ENCODE measurements at regions not wholly inside any gene's neighbourhood (a gene's known extent, or its start where the extent isn't known, plus 50 kb on each side); places are given as distances from the start of the nearest gene placed in this dataset.
"Not testable (repeated sequence)": the region's sequence is repeated elsewhere in the genome, so short reads cannot be mapped to it uniquely, and the experiment has no call there.

GRCh38 chr7:53611043-53611442 is 575.6 kb downstream of the POM121L12 start:
- Histone ChIP-seq H3K9me3 (ENCODE audit: insufficient read depth, low read depth, low read length) (no peaks in the 10 kb centered on the region), H3K4me1 (ENCODE audit: insufficient read depth, low read length, poor library complexity, severe bottlenecking) (no peaks in the 10 kb centered on the region), H3F3A (ENCODE audit: low read depth) (no peaks in the 10 kb centered on the region), H4K20me1 (ENCODE audit: insufficient read depth, low read length, poor library complexity, severe bottlenecking) (no peaks in the 10 kb centered on the region), H3K27me3 (ENCODE audit: insufficient read depth, low read length, poor library complexity, severe bottlenecking) (no peaks in the 10 kb centered on the region), H2AFZ (ENCODE audit: low read length) (no peak overlapping the region), H3K36me3 (ENCODE audit: insufficient read depth, low read length) (no peaks in the 10 kb centered on the region), H3K79me2 (ENCODE audit: insufficient read depth, low read length) (no peaks in the 10 kb centered on the region), H3K4me2 (ENCODE audit: low read depth, low read length, poor library complexity, severe bottlenecking) (no peak overlapping the region), H3K9ac (ENCODE audit: low read depth, low read length, poor library complexity, severe bottlenecking) (no peak overlapping the region), H3K4me3 (ENCODE audit: low read length, poor library complexity, severe bottlenecking) (no peak overlapping the region), H3K9me2 (replicated peaks; ENCODE audit: low read depth, low read length) (no peaks in the 10 kb centered on the region)
- TF ChIP-seq CTCF (conservative IDR thresholded peaks at IDR 0.05; ENCODE audit: low read length) (no peak), EZH2phosphoT487 (IDR thresholded peaks at IDR 0.05; ENCODE audit: borderline replicate concordance) (no peak)

- Histone ChIP-seq H3K36me3 (ENCODE audit: insufficient read depth, low read length) (no peaks in the 10 kb centered on the region), H4K20me1 (ENCODE audit: insufficient read depth, low read length, poor library complexity, severe bottlenecking) (no peaks in the 10 kb centered on the region), H3K4me2 (ENCODE audit: low read depth, low read length, poor library complexity, severe bottlenecking) (no peak overlapping the region), H2AFZ (ENCODE audit: low read length) (no peak overlapping the region), H3F3A (ENCODE audit: low read depth) (no peaks in the 10 kb centered on the region), H3K9ac (ENCODE audit: low read depth, low read length, poor library complexity, severe bottlenecking) (no peak overlapping the region), H3K27me3 (ENCODE audit: insufficient read depth, low read length, poor library complexity, severe bottlenecking) (no peaks in the 10 kb centered on the region), H3K4me3 (ENCODE audit: low read length, poor library complexity, severe bottlenecking) (no peak overlapping the region), H3K4me1 (ENCODE audit: insufficient read depth, low read length, poor library complexity, severe bottlenecking) (no peaks in the 10 kb centered on the region), H3K9me2 (replicated peaks; ENCODE audit: low read depth, low read length) (no peaks in the 10 kb centered on the region), H3K79me2 (ENCODE audit: insufficient read depth, low read length) (no peaks in the 10 kb centered on the region), H3K9me3 (ENCODE audit: insufficient read depth, low read depth, low read length) (peaks cover 4% of the 10 kb centered on the region; the same call in 1 of the 2 replicates)
- TF ChIP-seq EZH2phosphoT487 (IDR thresholded peaks at IDR 0.05; ENCODE audit: borderline replicate concordance), result no peak
- no peak for TF ChIP-seq CTCF (conservative IDR thresholded peaks at IDR 0.05; ENCODE audit: low read length)
Measured at GRCh38 chr7:53624356-53624755, 588.9 kb downstream of the POM121L12 start.

- Histone ChIP-seq H3K36me3 (ENCODE audit: insufficient read depth, low read length) (no peaks in the 10 kb centered on the region), H2AFZ (ENCODE audit: low read length) (no peak overlapping the region), H3K4me2 (ENCODE audit: low read depth, low read length, poor library complexity, severe bottlenecking) (no peak overlapping the region), H3K9ac (ENCODE audit: low read depth, low read length, poor library complexity, severe bottlenecking) (no peak overlapping the region), H3K27me3 (ENCODE audit: insufficient read depth, low read length, poor library complexity, severe bottlenecking) (no peaks in the 10 kb centered on the region), H3K4me1 (ENCODE audit: insufficient read depth, low read length, poor library complexity, severe bottlenecking) (no peaks in the 10 kb centered on the region), H3F3A (ENCODE audit: low read depth) (no peaks in the 10 kb centered on the region), H3K4me3 (ENCODE audit: low read length, poor library complexity, severe bottlenecking) (no peak overlapping the region), H3K79me2 (ENCODE audit: insufficient read depth, low read length) (no peaks in the 10 kb centered on the region), H3K9me2 (replicated peaks; ENCODE audit: low read depth, low read length) (no peaks in the 10 kb centered on the region), H3K9me3 (ENCODE audit: insufficient read depth, low read depth, low read length) (peaks cover 3% of the 10 kb centered on the region; the same call in 1 of the 2 replicates), H4K20me1 (ENCODE audit: insufficient read depth, low read length, poor library complexity, severe bottlenecking) (no peaks in the 10 kb centered on the region)
- TF ChIP-seq EZH2phosphoT487 (IDR thresholded peaks at IDR 0.05; ENCODE audit: borderline replicate concordance) (no peak), CTCF (conservative IDR thresholded peaks at IDR 0.05; ENCODE audit: low read length) (no peak)
Measured at GRCh38 chr7:53628775-53629174, 593.3 kb downstream of the POM121L12 start.

- not testable (repeated sequence) for H3K9ac ChIP-seq (ENCODE audit: low read depth, low read length, poor library complexity, severe bottlenecking); H3K9me2 ChIP-seq (replicated peaks; ENCODE audit: low read depth, low read length); H3K9me3 ChIP-seq (ENCODE audit: insufficient read depth, low read depth, low read length); H4K20me1 ChIP-seq (ENCODE audit: insufficient read depth, low read length, poor library complexity, severe bottlenecking); H3K79me2 ChIP-seq (ENCODE audit: insufficient read depth, low read length); H3K36me3 ChIP-seq (ENCODE audit: insufficient read depth, low read length); H3K27me3 ChIP-seq (ENCODE audit: insufficient read depth, low read length, poor library complexity, severe bottlenecking); H3K4me1 ChIP-seq (ENCODE audit: insufficient read depth, low read length, poor library complexity, severe bottlenecking); H3K4me3 ChIP-seq (ENCODE audit: low read length, poor library complexity, severe bottlenecking); H3F3A ChIP-seq (ENCODE audit: low read depth); H3K4me2 ChIP-seq (ENCODE audit: low read depth, low read length, poor library complexity, severe bottlenecking); H2AFZ ChIP-seq (ENCODE audit: low read length)
Measured at GRCh38 chr7:53635251-53635650, 599.8 kb downstream of the POM121L12 start.

Data from Loucy (cell line).